ENCODE measurements at regions not wholly inside any gene's neighbourhood (a gene's known extent, or its start where the extent isn't known, plus 50 kb on each side); places are given as distances from the start of the nearest gene placed in this dataset.

DNA sequence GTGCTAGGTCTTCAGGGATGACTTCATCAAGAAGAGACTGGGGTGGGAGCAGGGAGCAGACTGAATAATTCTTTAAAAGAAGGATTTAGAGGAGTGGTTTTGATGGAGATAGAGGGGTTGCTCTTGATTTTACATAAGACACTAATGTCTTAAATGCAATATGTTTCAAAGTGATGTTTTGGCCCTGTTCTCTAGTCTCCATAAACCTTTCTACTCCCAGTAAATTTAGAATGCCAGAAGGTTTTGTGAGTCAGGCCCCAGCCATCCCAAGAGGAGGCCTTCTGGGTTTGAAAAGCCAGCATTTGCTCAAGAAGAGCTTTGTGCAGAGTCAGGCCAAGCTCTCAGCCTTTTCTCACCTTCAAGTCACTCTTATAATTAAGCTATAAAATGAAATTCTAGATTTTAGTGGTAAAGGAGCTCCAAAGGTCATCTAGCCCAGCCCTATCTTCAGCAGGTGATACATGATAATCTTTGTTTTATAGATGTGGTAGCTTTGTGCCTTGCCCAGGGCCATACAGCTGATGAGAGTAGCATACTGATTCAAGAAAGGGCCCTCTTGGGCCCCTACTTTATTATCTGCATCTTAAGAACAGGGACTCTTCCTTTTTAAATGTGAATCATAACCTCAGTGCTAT, 122.8 kb upstream of the MTNR1B start:
- intact Hi-C loops (cut with DNase I), result no loop called here
- no peak overlapping the region for H3K27ac ChIP-seq
- no peak for DNase-seq
- no peaks in the 10 kb centered on the region for H3K36me3 ChIP-seq
- no peaks in the 10 kb centered on the region for H3K9me3 ChIP-seq
- H3K4me1 ChIP-seq, result no peaks in the 10 kb centered on the region
- H3K4me3 ChIP-seq, result no peak overlapping the region
- TF ChIP-seq, protein P1, sequence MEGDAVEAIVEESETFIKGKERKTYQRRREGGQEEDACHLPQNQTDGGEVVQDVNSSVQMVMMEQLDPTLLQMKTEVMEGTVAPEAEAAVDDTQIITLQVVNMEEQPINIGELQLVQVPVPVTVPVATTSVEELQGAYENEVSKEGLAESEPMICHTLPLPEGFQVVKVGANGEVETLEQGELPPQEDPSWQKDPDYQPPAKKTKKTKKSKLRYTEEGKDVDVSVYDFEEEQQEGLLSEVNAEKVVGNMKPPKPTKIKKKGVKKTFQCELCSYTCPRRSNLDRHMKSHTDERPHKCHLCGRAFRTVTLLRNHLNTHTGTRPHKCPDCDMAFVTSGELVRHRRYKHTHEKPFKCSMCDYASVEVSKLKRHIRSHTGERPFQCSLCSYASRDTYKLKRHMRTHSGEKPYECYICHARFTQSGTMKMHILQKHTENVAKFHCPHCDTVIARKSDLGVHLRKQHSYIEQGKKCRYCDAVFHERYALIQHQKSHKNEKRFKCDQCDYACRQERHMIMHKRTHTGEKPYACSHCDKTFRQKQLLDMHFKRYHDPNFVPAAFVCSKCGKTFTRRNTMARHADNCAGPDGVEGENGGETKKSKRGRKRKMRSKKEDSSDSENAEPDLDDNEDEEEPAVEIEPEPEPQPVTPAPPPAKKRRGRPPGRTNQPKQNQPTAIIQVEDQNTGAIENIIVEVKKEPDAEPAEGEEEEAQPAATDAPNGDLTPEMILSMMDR (IDR thresholded peaks at IDR 0.05), result no peak
- H3K27me3 ChIP-seq, result no peaks in the 10 kb centered on the region
- no peak for ATAC-seq

DNA sequence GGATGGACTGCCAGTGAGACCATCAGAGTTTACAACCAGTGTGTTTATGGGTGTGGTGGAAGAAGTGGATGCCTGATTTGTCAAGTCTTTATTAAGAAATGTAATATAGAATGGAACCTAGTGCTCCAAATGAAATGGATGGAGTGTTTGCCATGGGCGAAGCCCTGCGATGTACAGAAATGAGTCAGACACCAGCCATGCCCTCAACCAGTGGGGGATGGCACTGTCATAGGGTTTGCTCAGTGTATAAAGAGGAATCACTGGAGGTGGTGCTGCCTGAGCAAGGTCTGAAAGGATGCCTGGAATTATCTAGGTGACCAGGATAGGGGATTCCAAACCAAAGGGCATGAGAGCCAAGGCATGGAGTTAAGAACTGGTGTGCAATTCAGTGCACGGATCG, 120.9 kb upstream of the MTNR1B start:
- Histone ChIP-seq H3K4me3 (no peak overlapping the region), H3K36me3 (no peaks in the 10 kb centered on the region), H3K27me3 (no peaks in the 10 kb centered on the region), H3K9me3 (no peaks in the 10 kb centered on the region), H3K27ac (no peak overlapping the region), H3K4me1 (no peaks in the 10 kb centered on the region)
- DNase-seq (no peak), ATAC-seq (no peak)
- TF ChIP-seq, protein P1 (IDR thresholded peaks at IDR 0.05), result no peak
- 92 to 98% methylated on average over 4 of the region's 4 CpGs for WGBS, 2 donors
- intact Hi-C loops (cut with DNase I), result no loop called here

DNA sequence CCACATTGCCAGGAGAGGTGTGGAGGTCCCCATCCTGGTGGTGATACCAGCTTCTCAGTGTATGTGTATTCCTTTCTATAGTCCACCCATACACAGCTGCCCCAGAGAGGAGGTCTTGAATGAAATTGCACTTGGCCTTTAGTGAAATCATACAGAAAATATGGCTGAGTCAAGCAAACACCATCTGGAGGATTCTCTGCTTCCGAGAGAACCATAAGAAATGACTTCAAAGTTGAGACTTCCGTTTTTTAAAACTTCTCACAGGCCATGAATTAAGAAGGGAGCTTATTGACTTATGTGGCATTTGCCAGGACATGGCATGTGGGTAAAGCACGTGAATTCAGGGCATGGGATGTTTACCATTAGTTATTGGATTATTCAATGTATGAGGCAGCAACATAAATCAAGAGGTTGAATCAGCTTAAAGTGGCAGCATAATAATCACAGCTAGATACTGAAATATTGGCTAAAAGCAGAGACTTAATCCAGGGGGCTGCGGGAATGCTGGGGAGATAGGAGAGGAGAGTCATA, 119.1 kb upstream of the MTNR1B start:
- no peak overlapping the region for H3K4me3 ChIP-seq
- WGBS, 2 donors, result 74 to 90% methylated on average over 4 of the region's 4 CpGs
- intact Hi-C loops (cut with DNase I), result no loop called here
- H3K4me1 ChIP-seq, result no peaks in the 10 kb centered on the region
- H3K36me3 ChIP-seq, result no peaks in the 10 kb centered on the region
- no peaks in the 10 kb centered on the region for H3K9me3 ChIP-seq
- DNase-seq (no peak), ATAC-seq (no peak)
- H3K27me3 ChIP-seq, result no peaks in the 10 kb centered on the region
- TF ChIP-seq, protein P1 (IDR thresholded peaks at IDR 0.05), result no peak
- no peak overlapping the region for H3K27ac ChIP-seq

DNA sequence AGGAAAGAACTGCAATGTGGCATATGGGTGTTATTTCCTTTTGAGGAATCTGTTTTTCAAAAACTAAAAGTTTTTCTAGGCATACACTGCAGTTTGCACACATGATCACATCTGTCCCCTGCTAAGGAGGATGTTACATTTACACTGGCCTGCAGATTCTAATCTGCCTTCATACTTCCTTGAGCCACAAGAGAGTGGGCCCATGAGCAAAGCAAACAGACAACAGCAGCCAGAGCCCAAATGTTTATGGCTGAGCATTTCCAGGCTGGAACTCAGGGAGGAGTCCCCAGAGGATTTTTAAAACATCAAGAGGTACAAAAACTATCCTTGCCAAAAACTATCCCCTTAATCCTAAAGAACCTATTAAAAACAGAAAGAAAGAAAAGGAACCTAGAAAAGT, 117.2 kb upstream of the MTNR1B start:
- no peaks in the 10 kb centered on the region for H3K4me1 ChIP-seq
- DNase-seq, result no peak
- no peak overlapping the region for H3K27ac ChIP-seq
- TF ChIP-seq, protein P1 (IDR thresholded peaks at IDR 0.05), result no peak
- no peaks in the 10 kb centered on the region for H3K36me3 ChIP-seq
- no peaks in the 10 kb centered on the region for H3K27me3 ChIP-seq
- no peak for ATAC-seq
- H3K9me3 ChIP-seq, result no peaks in the 10 kb centered on the region
- H3K4me3 ChIP-seq, result no peak overlapping the region
- intact Hi-C loops (cut with DNase I), result no loop called here
